Endodermal cell (in vitro differentiated cells): ENCODE measurements at regions not wholly inside any gene's neighbourhood (a gene's known extent, or its start where the extent isn't known, plus 50 kb on each side); places are given as distances from the start of the nearest gene placed in this dataset.

ENCODE experiments used
- DNase-seq: peaks from one replicate; pipeline ENCODE4 v3.0.0-alpha.2; 2017
- H3K27ac ChIP-seq: 2 replicates; pipeline ENCODE4 v1.5.1; 2013; ENCODE audit warnings: mild to moderate bottlenecking, low read depth, low read length, moderate library complexity
- H3K27me3 ChIP-seq: 2 replicates; pipeline ENCODE4 v1.6.1; 2013; ENCODE audit warnings: mild to moderate bottlenecking, low read length, moderate library complexity; ENCODE audit not compliant: insufficient read depth, control insufficient read depth, poor library complexity, severe bottlenecking
- H3K36me3 ChIP-seq: 2 replicates; pipeline ENCODE4 v1.7.0; 2013; ENCODE audit warnings: mild to moderate bottlenecking, low read length, moderate library complexity; ENCODE audit not compliant: control insufficient read depth, insufficient read depth
- H3K4me1 ChIP-seq: one replicate; pipeline ENCODE4 v1.7.0; 2013; ENCODE audit warnings: low read length; ENCODE audit not compliant: control insufficient read depth, insufficient read depth
- H3K4me3 ChIP-seq: 2 replicates; pipeline ENCODE4 v1.5.1; 2013; ENCODE audit warnings: mild to moderate bottlenecking, low read length, moderate library complexity
- H3K9ac ChIP-seq: 2 replicates; pipeline ENCODE4 v1.6.1; 2013; ENCODE audit warnings: mild to moderate bottlenecking, low read length, moderate library complexity; ENCODE audit not compliant: poor library complexity, severe bottlenecking; ENCODE audit errors: extremely low read depth
- H3K9me3 ChIP-seq: 2 replicates; pipeline ENCODE4 v1.6.1; 2013; ENCODE audit warnings: mild to moderate bottlenecking, low read length, moderate library complexity; ENCODE audit not compliant: control insufficient read depth
- H3K27ac Mint-ChIP-seq: 2 replicates; pipeline ENCODE4 v1.8.0; 2020; ENCODE audit warnings: mixed read lengths
- H3K27me3 Mint-ChIP-seq: 2 replicates; pipeline ENCODE4 v1.8.0; 2021; ENCODE audit warnings: mild to moderate bottlenecking, mixed read lengths; ENCODE audit not compliant: insufficient read depth
- H3K36me3 Mint-ChIP-seq: 2 replicates; pipeline ENCODE4 v1.8.0; 2020; ENCODE audit warnings: low read depth, mixed read lengths
- H3K4me1 Mint-ChIP-seq: 2 replicates; pipeline ENCODE4 v1.8.0; 2020; ENCODE audit warnings: mixed read lengths
- H3K4me3 Mint-ChIP-seq: 2 replicates; pipeline ENCODE4 v1.8.0; 2020; ENCODE audit warnings: mild to moderate bottlenecking, moderate library complexity, mixed read lengths
- H3K9me3 Mint-ChIP-seq: 2 replicates; pipeline ENCODE4 v1.8.0; 2020; ENCODE audit warnings: mild to moderate bottlenecking, mixed read lengths
- WGBS, 2 experiments: methylation state at CpG; one replicate each; pipeline versions ENCODE4 v1.1.5 to v1.1.7; 2013; ENCODE audit warnings: missing lambda C conversion rate in 2 of 2, mixed read lengths in 1 of 2; ENCODE audit not compliant: insufficient coverage in 1 of 2, insufficient read length in 1 of 2; 5-methylcytosine and 5-hydroxymethylcytosine counted together
- TF ChIP-seq, protein P1 (sequence below): fragments of 200-600 bp; sonication (generic); conservative IDR thresholded peaks from 2 replicates; pipeline ENCODE4 v1.5.0; 2021; ENCODE audit warnings: antibody characterized with exemption, mild to moderate bottlenecking

DNA sequence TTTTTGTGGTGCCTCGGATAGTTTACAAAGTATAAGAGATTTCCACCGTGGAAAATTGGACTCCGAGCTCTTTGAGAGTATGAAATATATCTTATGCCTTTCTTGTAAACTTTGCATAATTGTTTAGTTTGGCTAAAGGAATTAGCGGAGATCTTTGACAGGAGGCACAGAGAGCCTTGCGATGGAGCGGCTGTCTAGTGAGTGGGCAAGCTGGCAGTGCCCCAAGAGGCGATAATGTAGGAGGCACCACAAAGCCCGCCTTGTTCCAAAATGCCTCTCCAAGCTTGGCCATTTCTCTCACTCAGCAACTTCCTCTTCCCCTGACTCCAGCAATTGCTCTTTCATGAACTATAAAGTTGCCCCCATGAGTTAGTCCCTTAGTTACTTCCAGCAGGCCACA is 270.1 kb upstream of the PRICKLE1 start:
- no peak for DNase-seq
- Mint-ChIP-seq H3K4me1 (peaks cover 5% of the 10 kb centered on the region), H3K27ac (no peak overlapping the region), H3K4me3 (no peak overlapping the region), H3K36me3 (no peaks in the 10 kb centered on the region), H3K9me3 (peaks cover 4% of the 10 kb centered on the region), H3K27me3 (no peaks in the 10 kb centered on the region)
- H3K9ac ChIP-seq, result no peak overlapping the region
- TF ChIP-seq, protein P1, sequence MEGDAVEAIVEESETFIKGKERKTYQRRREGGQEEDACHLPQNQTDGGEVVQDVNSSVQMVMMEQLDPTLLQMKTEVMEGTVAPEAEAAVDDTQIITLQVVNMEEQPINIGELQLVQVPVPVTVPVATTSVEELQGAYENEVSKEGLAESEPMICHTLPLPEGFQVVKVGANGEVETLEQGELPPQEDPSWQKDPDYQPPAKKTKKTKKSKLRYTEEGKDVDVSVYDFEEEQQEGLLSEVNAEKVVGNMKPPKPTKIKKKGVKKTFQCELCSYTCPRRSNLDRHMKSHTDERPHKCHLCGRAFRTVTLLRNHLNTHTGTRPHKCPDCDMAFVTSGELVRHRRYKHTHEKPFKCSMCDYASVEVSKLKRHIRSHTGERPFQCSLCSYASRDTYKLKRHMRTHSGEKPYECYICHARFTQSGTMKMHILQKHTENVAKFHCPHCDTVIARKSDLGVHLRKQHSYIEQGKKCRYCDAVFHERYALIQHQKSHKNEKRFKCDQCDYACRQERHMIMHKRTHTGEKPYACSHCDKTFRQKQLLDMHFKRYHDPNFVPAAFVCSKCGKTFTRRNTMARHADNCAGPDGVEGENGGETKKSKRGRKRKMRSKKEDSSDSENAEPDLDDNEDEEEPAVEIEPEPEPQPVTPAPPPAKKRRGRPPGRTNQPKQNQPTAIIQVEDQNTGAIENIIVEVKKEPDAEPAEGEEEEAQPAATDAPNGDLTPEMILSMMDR, result no peak
- H3K4me3 ChIP-seq, result no peak overlapping the region
- H3K4me1 ChIP-seq, result peaks cover 5% of the 10 kb centered on the region
- H3K9me3 ChIP-seq, result no peaks in the 10 kb centered on the region
- no peaks in the 10 kb centered on the region for H3K36me3 ChIP-seq
- 95 to 98% methylated on average over 6 to 8 of the region's 8 CpGs for WGBS, 2 experiments
- no peak overlapping the region for H3K27ac ChIP-seq
- H3K27me3 ChIP-seq, result peaks cover 6% of the 10 kb centered on the region

DNA sequence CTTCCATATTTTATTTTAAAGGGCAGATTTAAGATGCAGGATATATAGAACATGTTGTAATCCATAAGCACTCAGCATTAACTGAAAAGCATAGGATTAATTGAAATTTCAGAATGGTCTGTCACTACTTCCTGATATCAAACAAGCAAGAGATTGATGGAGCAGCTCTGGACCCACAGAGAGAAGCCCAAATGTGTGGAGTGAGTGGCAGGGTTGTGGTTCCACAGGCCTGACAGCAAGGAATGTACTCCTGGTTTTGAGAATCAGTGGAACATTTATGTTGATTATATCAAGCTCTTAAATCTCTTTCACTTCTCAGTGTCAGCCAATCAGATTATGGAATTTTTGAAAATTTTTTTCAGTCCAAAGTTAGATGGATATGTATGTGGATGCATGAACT is 267.6 kb upstream of the PRICKLE1 start:
- Histone ChIP-seq H3K9ac (no peak overlapping the region), H3K27me3 (peaks cover 6% of the 10 kb centered on the region), H3K27ac (no peak overlapping the region), H3K9me3 (no peaks in the 10 kb centered on the region), H3K4me3 (no peak overlapping the region), H3K36me3 (no peaks in the 10 kb centered on the region), H3K4me1 (peaks cover 5% of the 10 kb centered on the region)
- no peak overlapping the region for H3K4me3 Mint-ChIP-seq
- no peaks in the 10 kb centered on the region for H3K36me3 Mint-ChIP-seq
- H3K9me3 Mint-ChIP-seq, result no peaks in the 10 kb centered on the region
- peaks cover 5% of the 10 kb centered on the region for H3K4me1 Mint-ChIP-seq
- no peak for DNase-seq
- TF ChIP-seq, protein P1, result no peak
- H3K27me3 Mint-ChIP-seq, result no peaks in the 10 kb centered on the region
- no peak overlapping the region for H3K27ac Mint-ChIP-seq

DNA sequence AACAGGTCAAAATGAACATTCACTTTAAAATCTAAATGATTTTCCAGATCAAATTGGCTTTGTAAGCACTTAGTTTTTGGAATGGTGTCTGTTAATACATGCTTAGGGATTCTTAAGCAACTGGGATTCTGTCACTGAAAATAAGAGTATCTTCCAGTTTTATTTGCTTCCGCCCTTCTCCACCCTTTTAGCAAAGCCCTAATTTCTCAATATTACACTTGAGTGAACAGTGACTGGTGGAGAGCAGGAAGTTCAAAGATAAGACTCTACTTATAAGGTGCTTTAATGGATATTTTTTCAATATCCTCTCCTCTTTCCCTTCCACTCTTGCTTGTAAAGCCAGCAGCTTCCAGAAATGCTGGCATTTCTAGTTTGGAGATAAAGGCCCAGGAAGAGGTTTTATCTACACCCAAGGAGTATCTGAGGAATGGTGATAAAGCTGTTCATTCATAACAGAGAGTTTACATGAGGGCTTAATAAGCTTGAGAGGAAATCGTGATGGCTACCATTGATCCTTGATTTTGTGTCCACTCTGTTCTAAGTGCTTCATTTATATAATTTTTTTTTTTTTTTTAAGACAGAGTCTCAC is 265.9 kb upstream of the PRICKLE1 start:
- WGBS, 2 experiments, result 79% methylated on average over 2 of the region's 2 CpGs; no CpG with 5 or more reads in 1 of the 2 experiments
- no peaks in the 10 kb centered on the region for H3K9me3 Mint-ChIP-seq
- H3K4me3 Mint-ChIP-seq, result no peak overlapping the region

More for the DNA sequence above, 265.9 kb upstream of the PRICKLE1 start:
- TF ChIP-seq, protein P1, result no peak
- Mint-ChIP-seq H3K27ac (no peak overlapping the region), H3K27me3 (no peaks in the 10 kb centered on the region), H3K4me1 (peaks cover 5% of the 10 kb centered on the region), H3K36me3 (no peaks in the 10 kb centered on the region)
- H3K36me3 ChIP-seq, result no peaks in the 10 kb centered on the region
- H3K9me3 ChIP-seq, result no peaks in the 10 kb centered on the region
- peaks cover 5% of the 10 kb centered on the region for H3K4me1 ChIP-seq
- no peak overlapping the region for H3K9ac ChIP-seq
- DNase-seq, result no peak
- peaks cover 6% of the 10 kb centered on the region for H3K27me3 ChIP-seq
- H3K4me3 ChIP-seq, result no peak overlapping the region
- H3K27ac ChIP-seq, result no peak overlapping the region
